ENCODE measurements at regions not wholly inside any gene's neighbourhood (a gene's known extent, or its start where the extent isn't known, plus 50 kb on each side); places are given as distances from the start of the nearest gene placed in this dataset.
A peak's percentile ranks its signal among the peaks of the same experiment; 100 is the strongest.

DNA sequence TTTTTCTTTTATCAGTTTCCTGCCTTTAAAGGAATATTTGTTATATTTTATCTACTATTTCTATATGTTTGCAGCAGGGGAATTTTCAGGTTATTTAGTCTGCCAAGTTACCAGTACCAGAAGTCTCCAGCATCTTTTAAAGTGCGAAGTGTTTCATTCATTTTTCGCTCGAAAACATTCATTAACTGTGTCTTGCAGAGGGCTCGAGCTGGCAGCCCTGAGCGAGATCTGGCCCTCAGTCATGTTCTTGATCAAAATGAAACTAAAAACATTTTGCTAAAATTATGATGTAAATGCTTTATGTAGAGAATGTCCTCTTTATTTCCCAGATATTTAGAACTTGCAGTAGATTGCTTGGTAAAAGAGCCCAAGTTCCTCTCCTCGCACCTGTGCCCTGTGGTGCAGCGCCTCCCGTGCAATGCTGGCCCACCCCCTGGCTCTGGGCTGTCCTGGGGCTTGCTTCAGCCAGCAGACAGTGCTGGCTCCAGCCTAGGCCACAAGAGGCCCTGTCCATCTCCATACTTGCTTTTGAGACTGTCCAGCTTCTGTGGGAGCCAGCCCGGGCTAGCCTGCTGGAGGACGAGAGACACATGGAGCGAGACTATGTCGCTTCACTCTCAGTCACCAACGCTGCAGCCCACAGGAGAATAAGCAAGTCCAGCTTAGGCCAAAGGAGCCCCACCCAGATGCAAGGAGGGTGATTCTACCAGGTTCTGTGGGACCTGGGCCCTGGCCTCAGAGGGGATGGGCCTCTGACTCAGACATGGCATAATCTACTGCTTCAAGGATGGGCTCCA is 71.9 kb upstream of the PRR23E start:
- Histone ChIP-seq H3K4me3 (ENCODE audit: low read length in 2 of 2) (no peak overlapping the region), H3K9ac (ENCODE audit: low read length in 2 of 2) (no peak overlapping the region), H3K9me3 (ENCODE audit: control insufficient read depth in 2 of 2, low read length in 2 of 2) (no peaks in the 10 kb centered on the region), H3K4me1 (ENCODE audit: control insufficient read depth, insufficient read depth, low read length) (no peaks in the 10 kb centered on the region), H3K27ac (ENCODE audit: low read length) (no peak overlapping the region), H3K27me3 (ENCODE audit: control insufficient read depth in 1 of 2, insufficient read depth in 2 of 2, low read length in 2 of 2) (peaks cover 0 to 2% of the 10 kb centered on the region in 2 donors), H3K36me3 (ENCODE audit: control insufficient read depth in 2 of 2, insufficient read depth in 2 of 2, low read length in 2 of 2) (no peaks in the 10 kb centered on the region)

DNA sequence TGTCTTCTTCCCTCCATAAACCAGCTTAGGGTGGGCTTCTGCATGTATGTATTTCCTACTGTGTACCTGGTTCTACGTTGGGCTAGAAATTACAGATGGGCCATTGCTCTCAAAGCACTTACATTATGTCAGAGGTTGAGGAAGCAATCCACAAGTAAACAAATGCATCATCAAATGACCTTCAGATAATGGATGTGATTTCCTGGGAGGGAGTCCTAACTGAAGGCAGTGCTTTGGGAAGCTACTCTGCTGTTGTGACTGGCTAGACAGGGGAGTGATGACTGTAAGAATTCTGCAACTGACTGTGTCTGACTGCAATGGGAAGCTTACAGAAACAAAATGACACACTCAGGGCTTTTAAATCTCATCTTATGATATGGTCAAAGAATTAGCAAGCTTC is 71.0 kb upstream of the PRR23E start:
- Histone ChIP-seq H3K4me1 (ENCODE audit: control insufficient read depth, insufficient read depth, low read length) (no peaks in the 10 kb centered on the region), H3K27ac (ENCODE audit: low read length) (no peak overlapping the region), H3K9me3 (ENCODE audit: control insufficient read depth in 2 of 2, low read length in 2 of 2) (no peaks in the 10 kb centered on the region), H3K27me3 (ENCODE audit: control insufficient read depth in 1 of 2, insufficient read depth in 2 of 2, low read length in 2 of 2) (peaks cover 0 to 4% of the 10 kb centered on the region in 2 donors), H3K4me3 (ENCODE audit: low read length in 2 of 2) (no peak overlapping the region), H3K36me3 (ENCODE audit: control insufficient read depth in 2 of 2, insufficient read depth in 2 of 2, low read length in 2 of 2) (no peaks in the 10 kb centered on the region), H3K9ac (ENCODE audit: low read length in 2 of 2) (no peak overlapping the region)

DNA sequence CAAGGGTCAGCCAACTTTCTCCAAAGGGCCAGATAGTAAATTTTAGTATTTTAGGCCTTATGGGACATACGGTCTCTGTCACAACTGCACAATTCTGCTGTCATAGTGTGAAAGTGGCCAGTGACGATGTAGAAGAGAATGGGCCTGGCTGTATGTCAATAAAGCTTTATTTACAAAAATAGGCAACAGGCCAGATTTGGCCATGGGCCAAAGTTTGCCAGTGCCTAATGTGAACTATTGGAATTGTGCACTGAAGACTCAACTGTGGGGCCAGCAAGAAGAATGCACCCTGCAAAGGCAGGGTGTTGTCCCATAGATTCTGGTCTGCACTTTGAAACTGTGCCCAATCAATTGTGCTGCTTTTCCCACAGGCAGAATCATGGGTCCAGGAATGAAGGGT is 69.4 kb upstream of the PRR23E start:
- Histone ChIP-seq H3K4me3 (ENCODE audit: low read length in 2 of 2) (no peak overlapping the region), H3K36me3 (ENCODE audit: control insufficient read depth in 2 of 2, insufficient read depth in 2 of 2, low read length in 2 of 2) (no peaks in the 10 kb centered on the region), H3K27ac (ENCODE audit: low read length) (no peak overlapping the region), H3K27me3 (ENCODE audit: control insufficient read depth in 1 of 2, insufficient read depth in 2 of 2, low read length in 2 of 2) (peaks cover 0 to 4% of the 10 kb centered on the region in 2 donors), H3K9me3 (ENCODE audit: control insufficient read depth in 2 of 2, low read length in 2 of 2) (no peaks in the 10 kb centered on the region), H3K9ac (ENCODE audit: low read length in 2 of 2) (no peak overlapping the region), H3K4me1 (ENCODE audit: control insufficient read depth, insufficient read depth, low read length) (no peaks in the 10 kb centered on the region)

DNA sequence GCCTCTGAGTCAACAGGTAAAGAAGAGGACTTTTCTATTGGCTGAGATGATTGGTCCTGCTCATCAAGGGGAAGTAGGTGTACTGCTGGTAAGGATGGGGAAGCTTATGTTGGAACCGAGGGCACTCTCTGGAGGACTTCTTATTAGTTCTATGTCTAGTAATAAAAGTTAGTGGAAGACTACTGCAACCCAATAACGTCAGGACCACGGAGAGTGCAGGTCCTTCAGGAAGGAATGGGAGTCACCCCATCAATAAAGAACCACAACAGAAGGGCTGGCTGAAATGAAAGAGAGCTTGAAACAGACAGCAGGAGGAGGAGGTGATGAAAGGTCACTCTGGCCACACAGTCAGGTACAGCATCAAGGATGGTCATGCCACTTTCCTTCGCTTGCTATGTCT is 68.8 kb upstream of the PRR23E start:
- H3K36me3 ChIP-seq (ENCODE audit: control insufficient read depth in 2 of 2, insufficient read depth in 2 of 2, low read length in 2 of 2): no peaks in the 10 kb centered on the region
- no peak overlapping the region for H3K27ac ChIP-seq (ENCODE audit: low read length)
- peaks cover 0 to 4% of the 10 kb centered on the region in 2 donors for H3K27me3 ChIP-seq (ENCODE audit: control insufficient read depth in 1 of 2, insufficient read depth in 2 of 2, low read length in 2 of 2)
- H3K4me1 ChIP-seq (ENCODE audit: control insufficient read depth, insufficient read depth, low read length): no peaks in the 10 kb centered on the region
- no peaks in the 10 kb centered on the region for H3K9me3 ChIP-seq (ENCODE audit: control insufficient read depth in 2 of 2, low read length in 2 of 2)
- no peak overlapping the region for H3K4me3 ChIP-seq (ENCODE audit: low read length in 2 of 2)
- no peak overlapping the region for H3K9ac ChIP-seq (ENCODE audit: low read length in 2 of 2)

GRCh38 chr3:127131424-127132170 is 61.3 kb upstream of the PRR23E start:
- no peak overlapping the region for H3K27ac ChIP-seq (ENCODE audit: low read length)
- H3K9me3 ChIP-seq (ENCODE audit: control insufficient read depth in 2 of 2, low read length in 2 of 2): no peaks in the 10 kb centered on the region
- no peaks in the 10 kb centered on the region for H3K36me3 ChIP-seq (ENCODE audit: control insufficient read depth in 2 of 2, insufficient read depth in 2 of 2, low read length in 2 of 2)
- H3K27me3 ChIP-seq (ENCODE audit: control insufficient read depth in 1 of 2, insufficient read depth in 2 of 2, low read length in 2 of 2): peaks cover 0 to 8% of the 10 kb centered on the region in 2 donors
- peaks cover 12% of the 10 kb centered on the region for H3K4me1 ChIP-seq (ENCODE audit: control insufficient read depth, insufficient read depth, low read length)
- no peak overlapping the region for H3K4me3 ChIP-seq (ENCODE audit: low read length in 2 of 2)
- H3K9ac ChIP-seq (ENCODE audit: low read length in 2 of 2): no peak overlapping the region

DNA sequence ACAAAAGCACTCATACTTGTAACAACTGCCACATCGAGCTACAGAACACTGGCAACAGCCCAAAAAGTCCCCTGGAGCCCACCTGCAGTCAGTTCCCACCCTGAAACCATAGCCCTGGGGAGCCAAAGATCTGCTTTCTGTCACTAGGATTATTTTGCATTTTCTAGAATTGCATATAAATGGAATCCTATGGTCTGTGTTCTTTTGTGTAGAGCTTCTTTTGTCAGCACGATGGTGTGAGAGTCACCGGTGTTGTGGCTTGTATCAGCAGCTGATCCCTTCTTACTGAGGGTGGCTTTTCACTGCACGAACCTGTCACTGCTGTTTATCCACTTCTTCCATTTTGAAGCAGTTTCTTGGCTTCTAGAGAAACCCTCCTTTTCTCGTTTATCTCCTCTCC is 60.1 kb upstream of the PRR23E start:
- no peak overlapping the region for H3K27ac ChIP-seq (ENCODE audit: low read length)
- H3K4me1 ChIP-seq (ENCODE audit: control insufficient read depth, insufficient read depth, low read length): peaks cover 12% of the 10 kb centered on the region
- no peak overlapping the region for H3K9ac ChIP-seq (ENCODE audit: low read length in 2 of 2)
- no peaks in the 10 kb centered on the region for H3K9me3 ChIP-seq (ENCODE audit: control insufficient read depth in 2 of 2, low read length in 2 of 2)
- H3K4me3 ChIP-seq (ENCODE audit: low read length in 2 of 2): no peak overlapping the region
- peaks cover 0 to 6% of the 10 kb centered on the region in 2 donors for H3K27me3 ChIP-seq (ENCODE audit: control insufficient read depth in 1 of 2, insufficient read depth in 2 of 2, low read length in 2 of 2)
- H3K36me3 ChIP-seq (ENCODE audit: control insufficient read depth in 2 of 2, insufficient read depth in 2 of 2, low read length in 2 of 2): no peaks in the 10 kb centered on the region

DNA sequence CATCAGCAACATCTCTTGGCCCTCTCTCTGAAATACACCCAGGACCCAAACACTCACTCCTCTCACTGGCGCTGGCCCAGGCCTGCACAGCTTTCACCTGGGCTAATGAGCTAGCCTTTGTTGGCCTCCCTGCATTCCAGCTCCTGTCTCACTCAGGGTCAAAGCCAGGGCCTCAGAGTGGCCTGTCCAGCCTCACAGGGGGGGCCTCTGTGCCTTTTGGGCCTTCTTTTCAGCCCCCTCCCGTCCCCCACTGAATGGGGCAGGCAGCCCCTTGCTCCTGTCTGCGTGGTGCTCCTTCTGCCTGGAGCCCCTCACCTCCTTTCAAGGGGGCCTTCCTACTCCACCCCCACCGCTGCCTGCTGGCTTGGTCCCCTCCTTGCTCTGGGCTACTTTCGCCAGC is 59.0 kb upstream of the PRR23E start:
- Histone ChIP-seq H3K4me3 (ENCODE audit: low read length in 2 of 2) (no peak overlapping the region), H3K4me1 (ENCODE audit: control insufficient read depth, insufficient read depth, low read length) (peaks cover 17% of the 10 kb centered on the region), H3K9me3 (ENCODE audit: control insufficient read depth in 2 of 2, low read length in 2 of 2) (no peaks in the 10 kb centered on the region), H3K36me3 (ENCODE audit: control insufficient read depth in 2 of 2, insufficient read depth in 2 of 2, low read length in 2 of 2) (no peaks in the 10 kb centered on the region), H3K27ac (ENCODE audit: low read length) (no peak overlapping the region), H3K27me3 (ENCODE audit: control insufficient read depth in 1 of 2, insufficient read depth in 2 of 2, low read length in 2 of 2) (peaks cover 0 to 6% of the 10 kb centered on the region in 2 donors), H3K9ac (ENCODE audit: low read length in 2 of 2) (no peak overlapping the region)

GRCh38 chr3:127134466-127134865 is 58.5 kb upstream of the PRR23E start:
- H3K9me3 ChIP-seq (ENCODE audit: control insufficient read depth in 2 of 2, low read length in 2 of 2): no peaks in the 10 kb centered on the region
- peaks cover 17% of the 10 kb centered on the region for H3K4me1 ChIP-seq (ENCODE audit: control insufficient read depth, insufficient read depth, low read length)
- H3K4me3 ChIP-seq (ENCODE audit: low read length in 2 of 2): peak overlapping the region in 1 of 2 donors; percentile 72
- H3K27ac ChIP-seq (ENCODE audit: low read length): no peak overlapping the region
- H3K9ac ChIP-seq (ENCODE audit: low read length in 2 of 2): no peak overlapping the region
- peaks cover 0 to 6% of the 10 kb centered on the region in 2 donors for H3K27me3 ChIP-seq (ENCODE audit: control insufficient read depth in 1 of 2, insufficient read depth in 2 of 2, low read length in 2 of 2)
- H3K36me3 ChIP-seq (ENCODE audit: control insufficient read depth in 2 of 2, insufficient read depth in 2 of 2, low read length in 2 of 2): no peaks in the 10 kb centered on the region

DNA sequence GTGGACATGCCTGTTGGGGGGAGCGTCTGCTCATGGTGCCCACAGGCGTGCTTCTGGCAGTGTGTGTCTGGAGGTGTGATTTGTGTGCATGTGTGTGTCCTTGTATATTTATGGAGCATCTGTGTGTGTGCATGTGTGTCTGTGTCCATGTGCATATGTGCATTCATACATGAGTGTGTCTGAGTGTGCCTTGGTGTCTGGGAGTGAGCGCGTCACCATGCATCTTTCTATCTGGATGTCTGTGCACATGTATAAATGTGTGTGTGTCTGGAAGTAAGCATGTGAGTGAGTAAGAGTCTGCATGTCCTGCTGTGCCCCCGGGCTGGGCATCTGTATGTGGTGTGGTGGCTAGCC is 58.1 kb upstream of the PRR23E start:
- H3K4me1 ChIP-seq (ENCODE audit: control insufficient read depth, insufficient read depth, low read length): peaks cover 17% of the 10 kb centered on the region

GRCh38 chr3:127135241-127136023 is 57.5 kb upstream of the PRR23E start:
- H3K4me3 ChIP-seq (ENCODE audit: low read length in 2 of 2): peak overlapping the region; percentile 72 to 80
- H3K36me3 ChIP-seq (ENCODE audit: control insufficient read depth in 2 of 2, insufficient read depth in 2 of 2, low read length in 2 of 2): no peaks in the 10 kb centered on the region
- H3K27me3 ChIP-seq (ENCODE audit: control insufficient read depth in 1 of 2, insufficient read depth in 2 of 2, low read length in 2 of 2): peaks cover 0 to 6% of the 10 kb centered on the region in 2 donors
- peaks cover 17% of the 10 kb centered on the region for H3K4me1 ChIP-seq (ENCODE audit: control insufficient read depth, insufficient read depth, low read length)
- H3K9me3 ChIP-seq (ENCODE audit: control insufficient read depth in 2 of 2, low read length in 2 of 2): no peaks in the 10 kb centered on the region
- H3K9ac ChIP-seq (ENCODE audit: low read length in 2 of 2): peak overlapping the region; percentile 42 to 47
- H3K27ac ChIP-seq (ENCODE audit: low read length): peak overlapping the region; percentile 31

More for the DNA sequence above, 58.1 kb upstream of the PRR23E start:
- H3K9me3 ChIP-seq (ENCODE audit: control insufficient read depth in 2 of 2, low read length in 2 of 2): no peaks in the 10 kb centered on the region
- no peak overlapping the region for H3K27ac ChIP-seq (ENCODE audit: low read length)
- no peaks in the 10 kb centered on the region for H3K36me3 ChIP-seq (ENCODE audit: control insufficient read depth in 2 of 2, insufficient read depth in 2 of 2, low read length in 2 of 2)
- H3K27me3 ChIP-seq (ENCODE audit: control insufficient read depth in 1 of 2, insufficient read depth in 2 of 2, low read length in 2 of 2): peaks cover 0 to 6% of the 10 kb centered on the region in 2 donors
- peak overlapping the region; percentile 72 to 80 for H3K4me3 ChIP-seq (ENCODE audit: low read length in 2 of 2)
- H3K9ac ChIP-seq (ENCODE audit: low read length in 2 of 2): peak overlapping the region in 1 of 2 donors; percentile 42
